ENCODE measurements at regions not wholly inside any gene's neighbourhood (a gene's known extent, or its start where the extent isn't known, plus 50 kb on each side); places are given as distances from the start of the nearest gene placed in this dataset.
"Not testable (repeated sequence)": the region's sequence is repeated elsewhere in the genome, so short reads cannot be mapped to it uniquely, and the experiment has no call there.

DNA sequence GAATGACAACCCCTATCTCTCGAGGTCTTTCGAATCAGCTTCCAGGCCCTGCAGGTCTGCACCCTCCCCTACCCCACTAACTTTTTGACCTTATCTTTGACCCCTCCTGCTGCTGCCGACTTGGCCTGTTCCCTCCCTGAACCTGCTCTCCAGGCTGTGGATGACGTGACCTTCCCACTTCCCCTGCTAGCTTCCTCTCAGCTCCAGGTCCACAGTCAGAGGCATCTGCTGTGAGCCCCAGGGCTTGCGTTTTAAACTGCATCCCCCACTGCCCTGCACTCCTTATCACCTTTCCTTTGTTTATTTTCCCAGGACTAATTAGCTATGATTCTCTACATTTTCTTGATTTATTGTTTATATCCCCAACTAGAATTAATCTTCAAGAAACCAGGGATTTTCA, 71.2 kb upstream of the ALKAL2 start:
- no peak overlapping the region for H2AFZ ChIP-seq (ENCODE audit: low read depth)
- no peaks in the 10 kb centered on the region for H3K36me3 ChIP-seq (ENCODE audit: insufficient read depth)
- H3K4me2 ChIP-seq, result no peak overlapping the region
- no peaks in the 10 kb centered on the region for H3K4me1 ChIP-seq (ENCODE audit: low read depth, poor library complexity, severe bottlenecking)
- TF ChIP-seq, protein P1, sequence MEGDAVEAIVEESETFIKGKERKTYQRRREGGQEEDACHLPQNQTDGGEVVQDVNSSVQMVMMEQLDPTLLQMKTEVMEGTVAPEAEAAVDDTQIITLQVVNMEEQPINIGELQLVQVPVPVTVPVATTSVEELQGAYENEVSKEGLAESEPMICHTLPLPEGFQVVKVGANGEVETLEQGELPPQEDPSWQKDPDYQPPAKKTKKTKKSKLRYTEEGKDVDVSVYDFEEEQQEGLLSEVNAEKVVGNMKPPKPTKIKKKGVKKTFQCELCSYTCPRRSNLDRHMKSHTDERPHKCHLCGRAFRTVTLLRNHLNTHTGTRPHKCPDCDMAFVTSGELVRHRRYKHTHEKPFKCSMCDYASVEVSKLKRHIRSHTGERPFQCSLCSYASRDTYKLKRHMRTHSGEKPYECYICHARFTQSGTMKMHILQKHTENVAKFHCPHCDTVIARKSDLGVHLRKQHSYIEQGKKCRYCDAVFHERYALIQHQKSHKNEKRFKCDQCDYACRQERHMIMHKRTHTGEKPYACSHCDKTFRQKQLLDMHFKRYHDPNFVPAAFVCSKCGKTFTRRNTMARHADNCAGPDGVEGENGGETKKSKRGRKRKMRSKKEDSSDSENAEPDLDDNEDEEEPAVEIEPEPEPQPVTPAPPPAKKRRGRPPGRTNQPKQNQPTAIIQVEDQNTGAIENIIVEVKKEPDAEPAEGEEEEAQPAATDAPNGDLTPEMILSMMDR (conservative IDR thresholded peaks at IDR 0.05; ENCODE audit: low read depth, low read length), result no peak
- H3K4me3 ChIP-seq (IDR thresholded peaks at IDR 0.05; ENCODE audit: insufficient read depth, low read depth, low read length), result no peak overlapping the region
- no peaks in the 10 kb centered on the region for H4K20me1 ChIP-seq (ENCODE audit: insufficient read depth)
- H3K27me3 ChIP-seq (ENCODE audit: insufficient read depth, low read depth), result no peaks in the 10 kb centered on the region
- H3K79me2 ChIP-seq (ENCODE audit: insufficient read depth, low read depth), result no peaks in the 10 kb centered on the region
- H3K27ac ChIP-seq, result no peak overlapping the region
- H3K9ac ChIP-seq, result no peak overlapping the region

GRCh38 chr2:357811-358210, 69.9 kb upstream of the ALKAL2 start:
- no peak overlapping the region for H2AFZ ChIP-seq (ENCODE audit: low read depth)
- TF ChIP-seq, protein P1 (conservative IDR thresholded peaks at IDR 0.05; ENCODE audit: low read depth, low read length), result no peak
- H3K9ac ChIP-seq, result no peak overlapping the region
- H3K36me3 ChIP-seq (ENCODE audit: insufficient read depth), result no peaks in the 10 kb centered on the region
- H3K4me1 ChIP-seq (ENCODE audit: low read depth, poor library complexity, severe bottlenecking), result no peaks in the 10 kb centered on the region
- no peaks in the 10 kb centered on the region for H3K79me2 ChIP-seq (ENCODE audit: insufficient read depth, low read depth)
- no peaks in the 10 kb centered on the region for H4K20me1 ChIP-seq (ENCODE audit: insufficient read depth)
- no peaks in the 10 kb centered on the region for H3K27me3 ChIP-seq (ENCODE audit: insufficient read depth, low read depth)
- H3K4me2 ChIP-seq, result no peak overlapping the region
- H3K27ac ChIP-seq, result no peak overlapping the region
- no peak overlapping the region for H3K4me3 ChIP-seq (IDR thresholded peaks at IDR 0.05; ENCODE audit: insufficient read depth, low read depth, low read length)

DNA sequence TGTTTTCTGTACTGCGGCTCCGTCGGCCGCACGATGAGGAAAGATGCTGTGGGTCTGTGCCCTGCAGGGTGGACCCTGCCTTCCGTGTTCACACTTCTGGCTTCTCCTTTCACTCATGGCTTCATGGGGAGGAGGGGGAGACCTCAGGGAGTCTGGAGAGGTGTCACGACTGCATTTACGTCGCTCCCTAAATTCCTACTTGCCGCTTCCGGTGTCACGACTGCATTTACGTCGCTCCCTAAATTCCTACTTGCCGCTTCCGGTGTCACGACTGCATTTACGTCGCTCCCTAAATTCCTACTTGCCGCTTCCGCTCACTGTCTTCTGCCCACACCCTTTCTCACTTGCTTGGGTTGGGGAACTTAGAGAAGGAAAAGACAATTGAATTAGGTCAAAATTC, 68.4 kb upstream of the ALKAL2 start:
- not testable (repeated sequence) for H2AFZ ChIP-seq (ENCODE audit: low read depth); H3K4me3 ChIP-seq (IDR thresholded peaks at IDR 0.05; ENCODE audit: insufficient read depth, low read depth, low read length); H4K20me1 ChIP-seq (ENCODE audit: insufficient read depth); H3K9ac ChIP-seq; H3K4me1 ChIP-seq (ENCODE audit: low read depth, poor library complexity, severe bottlenecking); H3K79me2 ChIP-seq (ENCODE audit: insufficient read depth, low read depth); H3K27me3 ChIP-seq (ENCODE audit: insufficient read depth, low read depth); H3K36me3 ChIP-seq (ENCODE audit: insufficient read depth); H3K4me2 ChIP-seq; H3K27ac ChIP-seq

- Histone ChIP-seq H3K27me3 (ENCODE audit: insufficient read depth, low read depth) (no peaks in the 10 kb centered on the region), H3K4me1 (ENCODE audit: low read depth, poor library complexity, severe bottlenecking) (no peaks in the 10 kb centered on the region), H3K4me2 (no peak overlapping the region), H3K9ac (no peak overlapping the region), H3K79me2 (ENCODE audit: insufficient read depth, low read depth) (no peaks in the 10 kb centered on the region), H4K20me1 (ENCODE audit: insufficient read depth) (no peaks in the 10 kb centered on the region), H3K4me3 (IDR thresholded peaks at IDR 0.05; ENCODE audit: insufficient read depth, low read depth, low read length) (no peak overlapping the region), H2AFZ (ENCODE audit: low read depth) (no peak overlapping the region), H3K36me3 (ENCODE audit: insufficient read depth) (no peaks in the 10 kb centered on the region), H3K27ac (no peak overlapping the region)
- TF ChIP-seq, protein P1 (conservative IDR thresholded peaks at IDR 0.05; ENCODE audit: low read depth, low read length), result no peak
Observed at GRCh38 chr2:355773-356172, 67.9 kb upstream of the ALKAL2 start.

DNA sequence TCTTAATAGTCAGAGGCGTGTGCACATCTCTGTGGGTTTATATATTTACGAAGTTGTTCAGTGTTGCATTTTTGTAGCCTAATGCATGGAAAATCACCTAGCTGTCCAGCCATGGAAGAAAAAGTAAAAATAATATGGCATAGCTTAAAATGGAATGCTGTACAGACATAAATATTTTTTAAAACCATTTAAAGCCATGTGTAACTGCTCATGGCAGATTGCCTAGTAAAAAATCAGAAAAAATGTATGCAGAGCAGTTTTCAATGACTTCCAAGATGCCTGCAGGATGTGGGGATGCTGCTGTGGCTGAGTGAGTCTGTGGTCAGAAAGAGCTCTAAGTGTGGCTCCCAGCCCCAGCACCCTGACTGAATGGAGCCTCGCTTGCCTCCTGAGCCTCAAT, 64.8 kb upstream of the ALKAL2 start:
- H3K4me2 ChIP-seq, result no peak overlapping the region

More for the DNA sequence above, 64.8 kb upstream of the ALKAL2 start:
- no peaks in the 10 kb centered on the region for H3K27me3 ChIP-seq (ENCODE audit: insufficient read depth, low read depth)
- H2AFZ ChIP-seq (ENCODE audit: low read depth), result no peak overlapping the region
- H3K4me1 ChIP-seq (ENCODE audit: low read depth, poor library complexity, severe bottlenecking), result no peaks in the 10 kb centered on the region
- no peaks in the 10 kb centered on the region for H3K36me3 ChIP-seq (ENCODE audit: insufficient read depth)
- H3K9ac ChIP-seq, result no peak overlapping the region
- H4K20me1 ChIP-seq (ENCODE audit: insufficient read depth), result no peaks in the 10 kb centered on the region
- no peak overlapping the region for H3K27ac ChIP-seq
- no peaks in the 10 kb centered on the region for H3K79me2 ChIP-seq (ENCODE audit: insufficient read depth, low read depth)
- no peak overlapping the region for H3K4me3 ChIP-seq (IDR thresholded peaks at IDR 0.05; ENCODE audit: insufficient read depth, low read depth, low read length)
- TF ChIP-seq, protein P1 (conservative IDR thresholded peaks at IDR 0.05; ENCODE audit: low read depth, low read length), result no peak
